ENCODE measurements at regions not wholly inside any gene's neighbourhood (a gene's known extent, or its start where the extent isn't known, plus 50 kb on each side); places are given as distances from the start of the nearest gene placed in this dataset.

GRCh38 chr15:69587723-69588426 is 135.3 kb downstream of the RPLP1 start:
- ChIA-PET POLR2A (interaction anchor here (0.5 kb wide), 1 partner anchor 512 kb away, joined by 3 read pairs; no protein-coding TSS in a partner anchor), CTCF (interaction anchor here (0.5 kb wide), 2 partner anchors 109 to 510 kb away, joined by 3 read pairs; partner anchors contain the start of gene TLE3)
- no peak for TF ChIP-seq CTCF (IDR thresholded peaks at IDR 0.05; ENCODE audit: unreplicated experiment)
- Mint-ChIP-seq H3K9me3 (ENCODE audit: unreplicated experiment) (no peaks in the 10 kb centered on the region), H3K27me3 (ENCODE audit: insufficient read depth, unreplicated experiment) (no peaks in the 10 kb centered on the region), H3K4me3 (ENCODE audit: unreplicated experiment) (no peak overlapping the region), H3K27ac (ENCODE audit: low read depth, unreplicated experiment) (no peak overlapping the region), H3K36me3 (ENCODE audit: insufficient read depth, unreplicated experiment) (no peaks in the 10 kb centered on the region), H3K4me1 (ENCODE audit: insufficient read depth, unreplicated experiment) (peaks cover 24% of the 10 kb centered on the region)
- no TSS peak for BruUV-seq (replicated peaks)
- no peak for DNase-seq (ENCODE audit: unreplicated experiment)
- intact Hi-C loops (cut with micrococcal nuclease), result no loop called here

- Mint-ChIP-seq H3K4me1 (ENCODE audit: insufficient read depth, unreplicated experiment) (peaks cover 39% of the 10 kb centered on the region), H3K36me3 (ENCODE audit: insufficient read depth, unreplicated experiment) (no peaks in the 10 kb centered on the region), H3K27me3 (ENCODE audit: insufficient read depth, unreplicated experiment) (no peaks in the 10 kb centered on the region), H3K27ac (ENCODE audit: low read depth, unreplicated experiment) (no peak overlapping the region), H3K9me3 (ENCODE audit: unreplicated experiment) (no peaks in the 10 kb centered on the region), H3K4me3 (ENCODE audit: unreplicated experiment) (no peak overlapping the region)
- CTCF ChIA-PET, result interaction anchor here (0.6 to 1.0 kb wide), 5 partner anchors 14 to 878 kb away, joined by 3 to 6 read pairs (median 3); no protein-coding TSS in a partner anchor
- intact Hi-C loops (cut with micrococcal nuclease), result no loop called here
- POLR2A ChIA-PET, result interaction anchor here (1.0 kb wide), 1 partner anchor 9 kb away, joined by 3 read pairs; no protein-coding TSS in a partner anchor
- DNase-seq (ENCODE audit: unreplicated experiment), result no peak
- no peak for TF ChIP-seq CTCF (IDR thresholded peaks at IDR 0.05; ENCODE audit: unreplicated experiment)
- BruUV-seq (replicated peaks), result no TSS peak
Measured at GRCh38 chr15:69590201-69590710, 137.6 kb downstream of the RPLP1 start.

DNA sequence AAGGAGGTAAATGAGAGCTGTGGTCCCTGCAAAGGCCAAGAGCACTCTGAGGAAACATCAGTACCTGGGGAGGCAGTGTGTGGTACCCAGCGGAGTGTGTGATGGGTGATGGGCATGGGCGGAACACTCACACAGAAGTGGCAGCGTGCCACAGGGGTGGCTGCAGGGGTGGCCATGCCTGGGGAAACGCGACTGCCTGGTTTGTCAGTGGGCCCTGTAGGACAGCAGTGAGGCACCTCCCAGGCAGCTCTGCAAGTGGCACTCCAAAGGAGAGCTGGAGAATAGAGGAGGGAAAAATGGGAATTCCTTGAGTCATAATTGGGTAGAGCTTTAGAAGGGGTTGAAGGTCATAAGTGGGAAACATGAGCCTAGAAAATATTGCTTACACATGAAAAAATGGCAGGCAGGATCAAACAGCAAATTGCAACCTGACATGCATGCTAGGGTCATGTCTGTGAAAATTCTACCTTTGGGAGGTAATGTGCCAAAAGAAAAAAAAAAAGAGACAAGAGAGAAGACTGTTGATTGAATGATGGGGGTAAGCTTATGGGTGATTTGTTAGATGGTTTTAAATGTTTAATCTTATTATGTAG is 138.4 kb downstream of the RPLP1 start:
- Mint-ChIP-seq H3K36me3 (ENCODE audit: insufficient read depth, unreplicated experiment) (no peaks in the 10 kb centered on the region), H3K27me3 (ENCODE audit: insufficient read depth, unreplicated experiment) (peaks cover 5% of the 10 kb centered on the region), H3K4me3 (ENCODE audit: unreplicated experiment) (no peak overlapping the region), H3K4me1 (ENCODE audit: insufficient read depth, unreplicated experiment) (peaks cover 39% of the 10 kb centered on the region), H3K9me3 (ENCODE audit: unreplicated experiment) (no peaks in the 10 kb centered on the region), H3K27ac (ENCODE audit: low read depth, unreplicated experiment) (no peak overlapping the region)
- TF ChIP-seq CTCF (IDR thresholded peaks at IDR 0.05; ENCODE audit: unreplicated experiment), result no peak
- no TSS peak for BruUV-seq (replicated peaks)
- ChIA-PET POLR2A (interaction anchor here (0.5 to 1.6 kb wide), 2 partner anchors 9 to 12 kb away, joined by 3 to 6 read pairs; no protein-coding TSS in a partner anchor), CTCF (interaction anchor here (0.6 to 1.3 kb wide), 4 partner anchors 13 to 796 kb away, joined by 3 to 5 read pairs (median 4); no protein-coding TSS in a partner anchor)
- intact Hi-C loops (cut with micrococcal nuclease), result no loop called here
- DNase-seq (ENCODE audit: unreplicated experiment), result no peak

DNA sequence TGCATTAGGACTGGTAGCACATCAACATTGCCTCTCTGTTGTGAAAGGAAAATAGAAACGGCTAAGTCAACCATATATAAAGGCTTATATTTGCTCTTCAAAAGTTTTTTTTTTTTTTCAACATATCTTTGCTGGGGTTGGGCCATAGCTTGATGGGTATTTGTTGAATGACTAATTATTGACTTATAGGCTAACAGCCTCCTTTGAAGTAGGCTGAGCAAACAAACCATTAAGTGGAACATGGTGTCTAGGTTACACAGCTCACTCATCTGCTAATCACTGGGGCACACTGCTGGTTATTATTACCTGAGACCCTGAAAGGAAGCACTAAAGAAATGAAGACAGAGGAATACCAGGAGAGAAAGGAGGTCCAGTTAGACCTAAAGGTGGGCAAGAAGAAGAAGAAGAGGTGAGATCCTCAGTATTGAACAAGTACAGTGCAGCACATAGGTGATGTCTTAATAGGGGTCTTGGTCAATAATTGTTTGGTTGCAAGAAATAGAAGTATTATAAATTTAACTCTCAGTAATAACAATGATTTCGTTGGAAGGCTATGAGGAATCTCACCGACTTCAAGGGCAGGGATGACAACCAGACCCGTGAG is 139.4 kb downstream of the RPLP1 start:
- CTCF ChIA-PET, result interaction anchor here (0.6 to 1.3 kb wide), 6 partner anchors 14 to 825 kb away, joined by 3 to 5 read pairs (median 3); no protein-coding TSS in a partner anchor
- Mint-ChIP-seq H3K36me3 (ENCODE audit: insufficient read depth, unreplicated experiment) (no peaks in the 10 kb centered on the region), H3K4me1 (ENCODE audit: insufficient read depth, unreplicated experiment) (peaks cover 39% of the 10 kb centered on the region)

More for the DNA sequence above, 139.4 kb downstream of the RPLP1 start:
- peak; percentile 53 for DNase-seq (ENCODE audit: unreplicated experiment)
- POLR2A ChIA-PET, result interaction anchor here (0.5 to 1.6 kb wide), 3 partner anchors 13 to 508 kb away, joined by 3 to 6 read pairs (median 4); no protein-coding TSS in a partner anchor
- Mint-ChIP-seq H3K4me3 (ENCODE audit: unreplicated experiment) (no peak overlapping the region), H3K27me3 (ENCODE audit: insufficient read depth, unreplicated experiment) (peaks cover 10% of the 10 kb centered on the region), H3K9me3 (ENCODE audit: unreplicated experiment) (no peaks in the 10 kb centered on the region), H3K27ac (ENCODE audit: low read depth, unreplicated experiment) (no peak overlapping the region)
- BruUV-seq (replicated peaks), result no TSS peak
- no peak for TF ChIP-seq CTCF (IDR thresholded peaks at IDR 0.05; ENCODE audit: unreplicated experiment)
- intact Hi-C loops (cut with micrococcal nuclease), result no loop called here
